ENCODE measurements at regions not wholly inside any gene's neighbourhood (a gene's known extent, or its start where the extent isn't known, plus 50 kb on each side); places are given as distances from the start of the nearest gene placed in this dataset.

DNA sequence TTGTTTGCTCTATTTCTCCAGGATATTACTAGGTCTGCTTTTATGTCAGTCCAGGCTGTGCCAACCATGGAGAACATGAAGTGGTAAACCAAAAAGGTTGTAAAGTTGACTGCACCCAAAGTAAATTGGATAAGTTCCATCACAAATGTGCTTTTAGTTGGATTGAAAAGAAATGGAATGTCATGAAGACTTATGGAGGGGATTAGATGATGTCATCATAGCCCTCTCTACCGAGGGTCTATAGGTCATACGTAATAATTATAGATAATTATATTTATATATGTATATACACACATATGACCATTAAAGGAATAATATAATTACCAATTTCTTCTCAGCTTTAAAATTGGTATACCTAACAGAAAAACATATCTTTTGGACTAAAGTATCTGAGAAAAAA is 714.9 kb downstream of the NOVA1 start:
- TF ChIP-seq, protein P1, sequence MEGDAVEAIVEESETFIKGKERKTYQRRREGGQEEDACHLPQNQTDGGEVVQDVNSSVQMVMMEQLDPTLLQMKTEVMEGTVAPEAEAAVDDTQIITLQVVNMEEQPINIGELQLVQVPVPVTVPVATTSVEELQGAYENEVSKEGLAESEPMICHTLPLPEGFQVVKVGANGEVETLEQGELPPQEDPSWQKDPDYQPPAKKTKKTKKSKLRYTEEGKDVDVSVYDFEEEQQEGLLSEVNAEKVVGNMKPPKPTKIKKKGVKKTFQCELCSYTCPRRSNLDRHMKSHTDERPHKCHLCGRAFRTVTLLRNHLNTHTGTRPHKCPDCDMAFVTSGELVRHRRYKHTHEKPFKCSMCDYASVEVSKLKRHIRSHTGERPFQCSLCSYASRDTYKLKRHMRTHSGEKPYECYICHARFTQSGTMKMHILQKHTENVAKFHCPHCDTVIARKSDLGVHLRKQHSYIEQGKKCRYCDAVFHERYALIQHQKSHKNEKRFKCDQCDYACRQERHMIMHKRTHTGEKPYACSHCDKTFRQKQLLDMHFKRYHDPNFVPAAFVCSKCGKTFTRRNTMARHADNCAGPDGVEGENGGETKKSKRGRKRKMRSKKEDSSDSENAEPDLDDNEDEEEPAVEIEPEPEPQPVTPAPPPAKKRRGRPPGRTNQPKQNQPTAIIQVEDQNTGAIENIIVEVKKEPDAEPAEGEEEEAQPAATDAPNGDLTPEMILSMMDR (conservative IDR thresholded peaks at IDR 0.05) = no peak
- Histone ChIP-seq H3K4me2 (ENCODE audit: insufficient read depth, insufficient read length, low read length) (no peak overlapping the region), H3K56ac (ENCODE audit: insufficient read length, low read depth, low read length) (no peak overlapping the region), H2BK12ac (ENCODE audit: insufficient read length, low read depth, low read length) (no peak overlapping the region), H3K18ac (ENCODE audit: insufficient read length, low read depth, low read length) (no peak overlapping the region), H4K20me1 (ENCODE audit: control insufficient read depth, insufficient read depth, insufficient read length) (no peaks in the 10 kb centered on the region), H3T11ph (ENCODE audit: low read length) (no peak overlapping the region), H2BK15ac (ENCODE audit: low read depth, low read length) (no peak overlapping the region), H2AFZ (ENCODE audit: low read length) (no peak overlapping the region), H3K27ac (ENCODE audit: insufficient read length, low read depth, low read length) (no peak overlapping the region), H3K23ac (ENCODE audit: insufficient read length, low read depth, low read length) (no peak overlapping the region), H3K27me3 (ENCODE audit: insufficient read depth, low read length) (no peaks in the 10 kb centered on the region), H3K9me3 (ENCODE audit: control insufficient read depth, low read depth, low read length) (no peaks in the 10 kb centered on the region), H3K79me1 (ENCODE audit: insufficient read depth, low read depth, low read length, poor library complexity, severe bottlenecking) (no peaks in the 10 kb centered on the region), H3K9ac (ENCODE audit: extremely low read depth, insufficient read length, low read length) (no peak overlapping the region), H3K4me1 (ENCODE audit: insufficient read depth, low read length) (no peaks in the 10 kb centered on the region), H2AK5ac (ENCODE audit: insufficient read length, low read length) (no peak overlapping the region), H2BK5ac (ENCODE audit: insufficient read length, low read length) (no peak overlapping the region), H4K8ac (replicated peaks; ENCODE audit: insufficient read length, low read depth, low read length) (no peak overlapping the region), H2BK20ac (ENCODE audit: low read depth, low read length, poor library complexity, severe bottlenecking) (no peak overlapping the region), H2BK120ac (ENCODE audit: low read depth, low read length, poor library complexity, severe bottlenecking) (no peak overlapping the region), H4K5ac (ENCODE audit: insufficient read length, low read depth, low read length) (no peak overlapping the region), H3K79me2 (ENCODE audit: insufficient read depth, low read length) (no peaks in the 10 kb centered on the region), H4K91ac (ENCODE audit: insufficient read length, low read depth, low read length) (no peak overlapping the region), H3K14ac (ENCODE audit: insufficient read depth, low read length) (no peak overlapping the region), H3K4ac (ENCODE audit: low read depth, low read length) (no peak overlapping the region), H3K23me2 (ENCODE audit: insufficient read length, low read depth, low read length, poor library complexity, severe bottlenecking) (no peaks in the 10 kb centered on the region)
- no peak overlapping the region for H3K4me3 Mint-ChIP-seq
- no peaks in the 10 kb centered on the region for H3K27me3 Mint-ChIP-seq (ENCODE audit: low read depth)
- DNase-seq = no peak
- no peaks in the 10 kb centered on the region for H3K9me3 Mint-ChIP-seq
- no peaks in the 10 kb centered on the region for H3K36me3 Mint-ChIP-seq (ENCODE audit: insufficient read depth in 1 of 3, low read depth in 3 of 3)
- no peak overlapping the region for H3K27ac Mint-ChIP-seq
- WGBS (ENCODE audit: extremely low coverage, insufficient read length, low lambda C conversion rate) = no CpG with 5 or more reads among the region's 2 CpGs
- peaks cover 3% of the 10 kb centered on the region in 2 experiments; a peak in 2 of 4 replicates for H3K4me1 Mint-ChIP-seq

Data from H9 (cell line).